ENCODE measurements at regions not wholly inside any gene's neighbourhood (a gene's known extent, or its start where the extent isn't known, plus 50 kb on each side); places are given as distances from the start of the nearest gene placed in this dataset.
"Not testable (repeated sequence)": the region's sequence is repeated elsewhere in the genome, so short reads cannot be mapped to it uniquely, and the experiment has no call there.

DNA sequence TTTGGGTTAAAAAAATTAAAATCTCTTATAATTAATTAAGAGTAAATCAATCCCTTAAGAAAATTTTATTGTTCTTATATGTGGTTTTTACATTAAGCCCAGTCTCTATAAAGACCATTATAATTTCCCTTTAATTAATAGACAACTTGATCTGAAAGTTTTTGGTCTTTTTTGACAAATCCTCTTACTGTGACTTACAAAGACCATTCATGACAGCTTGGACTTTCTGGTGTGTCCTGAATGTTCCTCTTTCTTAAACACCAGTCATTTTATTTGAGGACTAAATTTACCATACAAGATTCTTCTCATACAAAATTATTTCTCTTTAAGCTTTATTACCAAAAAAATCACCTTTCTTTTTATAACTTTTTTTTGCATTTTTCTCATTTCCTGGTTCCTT is 368.3 kb downstream of the ADGRD1 start:
- DNase-seq, result no peak

- DNase-seq, result not testable (repeated sequence)
Measured at GRCh38 chr12:131322460-131322859, 368.8 kb downstream of the ADGRD1 start.

DNA sequence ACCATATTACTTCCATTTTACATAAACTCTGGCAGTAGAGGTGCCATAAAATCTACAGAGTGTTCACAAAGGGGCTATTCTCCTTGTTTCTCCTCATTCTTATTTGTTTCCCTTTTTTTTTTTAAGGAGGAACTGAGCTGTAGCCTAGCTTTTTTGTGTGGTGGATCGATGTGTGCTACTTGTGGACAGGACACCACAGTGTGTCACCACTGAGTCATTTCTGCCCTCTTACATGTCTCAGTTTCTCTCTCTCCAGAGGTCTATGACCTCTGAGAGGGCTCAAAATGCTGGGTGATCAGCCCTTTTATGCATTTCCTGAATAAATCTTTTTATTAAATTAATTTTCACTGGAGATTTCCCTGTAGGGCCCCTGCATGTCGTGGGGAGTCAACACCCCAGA is 370.2 kb downstream of the ADGRD1 start:
- no peak for DNase-seq

DNA sequence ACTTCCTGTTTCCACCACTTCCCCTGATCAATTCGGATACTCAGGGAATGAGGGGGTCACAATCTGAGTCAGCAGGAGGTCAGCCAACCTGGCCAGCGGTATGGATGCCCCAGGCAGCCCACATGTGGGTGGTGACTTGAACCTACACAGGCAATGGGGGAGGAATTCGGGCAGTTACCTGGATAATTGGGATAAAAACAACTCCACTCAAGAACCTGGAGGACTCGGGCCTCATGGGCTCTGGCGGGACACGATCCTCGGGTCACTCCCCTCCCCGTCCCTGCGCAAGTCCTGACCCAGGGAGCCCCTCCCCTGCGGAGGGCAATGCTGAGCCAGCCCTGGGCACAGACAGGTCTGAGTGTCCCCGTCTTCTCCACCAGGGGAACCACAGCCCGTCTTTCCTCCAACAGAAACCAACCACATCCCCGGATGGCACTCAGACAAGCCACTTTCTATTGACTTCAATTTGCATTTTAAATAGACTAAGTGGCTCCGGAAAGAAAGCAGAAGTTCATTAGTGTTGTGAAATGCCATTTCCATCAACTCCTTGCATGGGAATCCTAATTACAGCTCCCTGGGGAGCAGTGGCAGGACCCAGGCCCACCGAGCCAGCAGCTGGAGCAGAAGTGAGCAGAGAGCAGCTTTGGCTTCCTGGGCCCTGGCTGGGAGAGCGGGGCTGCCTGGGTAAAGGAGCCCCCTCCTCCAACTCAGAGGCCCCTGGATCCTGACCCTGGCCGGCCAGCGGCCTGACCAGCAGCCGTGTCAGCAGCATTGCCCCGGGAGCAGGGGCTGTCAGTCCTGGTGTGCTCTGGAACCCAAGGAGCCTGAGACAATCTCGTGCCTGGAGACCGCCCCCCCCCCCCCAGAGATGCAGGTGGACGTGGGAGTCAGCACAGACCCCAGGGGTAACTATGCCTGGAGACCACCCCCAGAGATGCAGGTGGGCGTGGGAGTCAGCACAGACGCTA is 374.1 kb downstream of the ADGRD1 start:
- DNase-seq, result no peak

DNA sequence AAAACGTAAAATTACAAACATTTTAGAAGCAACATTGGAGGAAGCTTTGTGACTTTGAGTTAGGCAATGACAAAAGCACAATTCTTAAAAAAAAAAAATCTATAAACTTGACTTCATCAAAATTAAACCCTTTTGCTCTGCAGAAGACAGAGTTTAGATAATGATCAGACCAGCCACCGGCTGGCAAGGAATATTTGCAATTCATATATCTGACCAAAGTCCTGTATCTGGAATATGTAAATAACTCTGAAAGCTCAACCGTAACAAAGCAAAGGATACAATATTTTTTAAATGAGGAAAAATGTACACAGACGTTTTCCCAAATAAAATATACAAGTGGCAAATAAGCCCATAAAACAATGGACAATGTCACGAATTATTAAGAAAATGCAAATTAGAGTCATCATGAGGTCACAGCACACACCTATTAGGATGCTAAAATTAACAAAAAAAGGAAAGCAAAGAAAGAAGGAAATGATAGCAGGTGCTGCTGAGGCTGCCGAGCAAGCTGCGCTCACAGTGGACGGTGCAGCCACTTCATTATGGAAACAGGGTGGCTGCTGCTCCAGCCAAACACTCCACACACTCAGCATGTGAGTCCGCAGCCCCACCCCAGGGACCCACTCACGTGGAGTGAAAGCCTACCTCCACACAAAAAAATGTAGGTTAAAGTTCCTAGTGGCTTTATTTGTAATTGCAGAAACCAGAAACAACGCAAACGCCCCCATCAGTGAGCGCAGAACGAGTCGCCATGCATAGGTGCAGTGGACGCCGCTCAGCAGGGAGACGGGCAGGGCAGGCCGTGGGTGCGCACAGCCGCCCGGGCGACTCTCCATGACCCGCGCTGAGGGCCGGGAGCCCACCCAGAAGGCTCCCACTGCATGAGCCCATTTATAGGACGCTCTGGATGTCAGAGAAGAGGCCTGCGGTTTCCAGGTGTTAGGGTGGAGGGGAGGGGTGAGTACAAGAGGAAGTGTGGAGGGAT is 375.4 kb downstream of the ADGRD1 start:
- DNase-seq, result not testable (repeated sequence)

- DNase-seq, result no peak
Measured at GRCh38 chr12:131330106-131330815, 376.6 kb downstream of the ADGRD1 start.

- DNase-seq, result no peak
Measured at GRCh38 chr12:131331148-131331750, 377.5 kb downstream of the ADGRD1 start.

- no peak for DNase-seq
Measured at GRCh38 chr12:131332224-131332623, 378.5 kb downstream of the ADGRD1 start.

DNA sequence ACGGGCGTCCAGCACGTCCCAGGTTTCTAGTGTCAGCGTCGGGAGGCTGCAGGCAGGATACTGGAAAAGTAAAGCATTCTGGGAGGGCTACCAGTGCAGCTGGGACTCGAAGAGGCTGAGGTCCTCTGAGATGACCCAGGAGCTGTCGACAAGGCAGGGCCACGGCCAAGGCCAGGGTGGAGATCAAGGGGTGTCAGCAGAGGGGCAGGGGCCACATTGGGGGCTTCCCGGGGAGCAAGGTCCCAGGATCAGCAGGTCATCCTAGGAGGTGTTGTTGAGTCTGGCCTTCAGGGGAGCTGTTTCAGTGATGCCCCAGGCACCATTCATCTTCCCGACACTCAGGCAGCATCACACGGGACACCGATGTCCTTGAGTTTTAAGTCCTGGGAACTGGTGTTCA is 377.8 kb upstream of the SFSWAP start:
- no peak for DNase-seq

- DNase-seq, result no peak
Measured at GRCh38 chr12:131333621-131334440, 377.1 kb upstream of the SFSWAP start.

- DNase-seq, result no peak
Measured at GRCh38 chr12:131334835-131335234, 376.1 kb upstream of the SFSWAP start.

GRCh38 chr12:131335456-131335855 is 375.4 kb upstream of the SFSWAP start:
- DNase-seq, result no peak

DNA sequence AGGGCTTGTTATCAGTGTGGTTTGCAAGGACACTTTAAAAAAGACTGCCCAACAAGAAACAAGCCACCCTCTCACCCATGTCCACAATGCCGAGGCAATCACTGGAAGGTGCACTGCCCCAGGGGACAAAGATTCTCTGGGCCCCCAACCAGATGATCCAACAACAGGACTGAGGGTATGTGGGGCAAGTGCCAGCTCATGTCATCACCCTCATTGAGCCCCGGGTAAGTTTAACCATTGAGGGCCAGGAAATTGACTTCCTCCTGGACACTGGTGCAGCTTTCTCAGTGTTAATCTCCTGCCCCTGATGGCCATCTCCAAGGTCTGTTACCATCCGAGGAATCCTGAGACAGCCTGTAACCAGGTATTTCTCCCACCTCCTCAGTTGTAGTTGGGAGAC is 373.0 kb upstream of the SFSWAP start:
- DNase-seq, result not testable (repeated sequence)

DNA sequence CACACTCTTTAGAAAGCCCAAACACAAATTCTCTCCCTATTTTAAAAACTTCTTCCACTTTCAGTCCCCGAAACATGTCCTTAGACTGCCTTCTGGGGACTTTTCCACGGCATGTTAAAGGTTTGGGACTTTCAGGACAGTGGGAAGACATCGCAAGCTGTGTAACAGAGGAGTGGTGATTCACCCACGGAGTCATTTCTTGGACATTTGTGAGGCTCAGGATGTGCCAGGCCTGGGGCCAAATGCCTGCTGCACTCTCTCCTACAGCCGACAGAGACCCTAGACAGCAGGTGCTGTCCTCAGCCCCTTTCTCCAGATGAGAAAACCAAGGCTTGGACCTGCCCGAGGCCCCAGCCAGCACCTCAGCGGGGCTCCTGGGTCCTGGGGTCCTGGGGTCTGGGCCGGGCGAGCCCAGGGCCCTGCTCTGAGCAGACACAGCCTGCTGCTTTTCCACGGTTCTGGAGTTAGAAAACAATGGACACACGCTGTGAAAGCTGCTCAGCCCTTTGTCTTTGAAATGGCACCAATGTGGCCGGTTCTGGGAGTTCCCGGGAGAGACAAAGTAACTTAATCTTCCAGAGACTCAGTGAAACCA is 370.2 kb upstream of the SFSWAP start:
- DNase-seq, result no peak

GRCh38 chr12:131341608-131342007 is 369.3 kb upstream of the SFSWAP start:
- DNase-seq, result not testable (repeated sequence)

GRCh38 chr12:131343436-131343835 is 367.5 kb upstream of the SFSWAP start:
- DNase-seq, result not testable (repeated sequence)

DNA sequence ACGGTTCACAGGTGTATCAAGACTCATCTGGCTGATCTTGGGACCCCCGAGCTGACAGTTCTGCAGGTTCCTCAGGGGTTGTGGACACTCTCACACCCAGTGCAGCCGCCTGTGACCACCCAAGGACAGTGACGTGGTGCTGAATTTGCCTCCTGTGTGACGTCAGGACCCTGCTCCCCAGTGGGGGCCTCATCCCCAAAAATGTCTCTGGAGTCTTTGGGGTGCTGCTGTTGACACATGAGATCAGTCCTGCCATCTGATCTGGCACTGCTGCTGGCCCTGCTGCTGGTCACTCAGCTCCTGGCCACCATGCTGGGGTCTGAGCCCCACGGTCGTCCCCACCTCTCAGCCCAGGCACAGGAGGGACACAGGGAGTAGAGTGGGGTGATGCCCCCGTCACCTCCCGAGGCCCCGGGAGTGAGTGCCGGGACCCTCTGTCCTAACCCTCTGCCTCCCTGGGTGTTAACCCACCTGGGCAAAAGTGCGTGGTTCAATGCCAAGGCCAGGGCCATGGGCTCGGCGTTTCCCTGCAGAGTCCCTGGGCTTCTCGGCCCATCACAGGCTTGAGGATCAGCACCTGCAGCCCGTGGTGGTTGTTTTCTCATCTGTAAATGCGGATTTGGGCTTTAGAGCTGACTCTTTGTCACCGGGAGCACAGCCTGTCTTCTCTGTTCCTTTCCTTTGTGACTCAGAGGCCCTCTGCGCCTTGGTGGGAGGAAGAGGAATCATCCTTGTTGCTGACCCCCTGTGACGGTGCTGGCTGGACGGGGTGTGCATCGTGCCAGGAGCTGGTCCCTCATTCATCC is 366.0 kb upstream of the SFSWAP start:
- DNase-seq, result not testable (repeated sequence)

GRCh38 chr12:131345521-131346436 is 365.1 kb upstream of the SFSWAP start:
- no peak for DNase-seq
